ENCODE measurements at regions not wholly inside any gene's neighbourhood (a gene's known extent, or its start where the extent isn't known, plus 50 kb on each side); places are given as distances from the start of the nearest gene placed in this dataset.
"Not testable (repeated sequence)": the region's sequence is repeated elsewhere in the genome, so short reads cannot be mapped to it uniquely, and the experiment has no call there.

DNA sequence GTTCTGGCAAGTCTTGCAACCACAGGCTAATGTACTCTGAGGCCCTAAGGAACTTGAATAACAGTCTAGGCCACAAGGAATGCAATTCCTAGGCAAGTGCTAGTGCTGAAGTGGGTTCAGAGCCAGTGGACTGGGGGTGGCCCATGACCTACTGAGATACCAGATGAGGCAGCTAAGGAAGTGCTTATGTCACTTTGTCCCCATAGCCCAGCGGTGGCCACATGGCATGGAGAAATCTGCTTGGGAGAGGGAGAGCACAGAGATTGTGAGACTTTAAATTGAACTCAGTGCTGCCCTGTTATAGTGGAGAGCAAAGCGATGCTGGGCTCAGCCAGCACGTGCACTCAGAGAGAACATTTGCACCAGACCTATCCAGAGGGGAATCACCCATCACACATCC lies 629.5 kb downstream of the JRKL start:
- no peak for DNase-seq (ENCODE audit: low spot score)

- DNase-seq (ENCODE audit: low spot score), result no peak
Observed at GRCh38 chr11:97019754-97020153, 629.9 kb downstream of the JRKL start.

DNA sequence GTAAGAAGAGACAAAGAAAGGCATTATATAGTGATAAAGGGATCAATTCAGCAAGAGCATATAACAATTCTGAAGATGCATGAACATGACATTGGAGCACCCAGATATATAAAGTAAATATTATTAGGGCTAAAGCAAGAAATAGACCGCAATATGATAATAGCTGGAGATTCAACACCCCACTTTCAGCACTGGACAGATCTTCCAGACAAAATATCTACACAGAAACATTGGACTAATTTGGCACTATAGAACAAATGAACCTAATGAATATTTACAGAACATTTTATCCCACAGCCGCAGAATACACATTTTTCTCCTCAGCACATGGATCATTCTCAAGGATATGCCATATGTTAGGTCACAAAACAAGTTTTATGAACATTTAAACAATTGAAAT lies 633.1 kb downstream of the JRKL start:
- no peak for DNase-seq (ENCODE audit: low spot score)

DNA sequence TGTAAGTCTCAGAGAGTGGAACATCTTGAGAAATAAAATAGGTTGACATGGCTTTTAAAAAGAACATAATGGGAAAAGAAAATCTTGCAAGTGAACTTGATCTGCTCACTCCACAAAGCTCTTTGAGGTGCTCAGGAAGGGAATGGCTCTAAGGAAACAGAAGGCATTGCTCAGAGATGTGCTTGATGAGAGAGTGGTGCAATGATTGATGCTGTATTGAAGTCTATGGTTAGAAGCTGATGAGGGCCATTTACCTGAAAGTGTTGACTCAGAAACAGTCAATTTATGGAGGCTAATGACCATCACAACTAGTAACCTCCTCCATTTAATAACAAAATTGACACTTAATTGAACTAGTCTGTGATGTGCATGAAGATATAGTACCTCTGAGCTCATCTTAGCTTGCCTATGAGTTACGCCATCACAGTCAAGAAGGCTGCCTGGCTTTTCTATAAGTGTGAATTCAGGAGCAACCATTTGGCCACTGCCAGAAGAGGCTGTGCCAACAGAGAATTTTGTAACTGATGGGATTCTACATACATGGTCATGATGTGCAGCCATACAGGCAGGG lies 639.1 kb downstream of the JRKL start:
- DNase-seq (ENCODE audit: low spot score), result no peak

- no peak for DNase-seq (ENCODE audit: low spot score)
Observed at GRCh38 chr11:97033178-97033577, 643.4 kb downstream of the JRKL start.

- no peak for DNase-seq (ENCODE audit: low spot score)
Observed at GRCh38 chr11:97048481-97048880, 658.7 kb downstream of the JRKL start.

DNA sequence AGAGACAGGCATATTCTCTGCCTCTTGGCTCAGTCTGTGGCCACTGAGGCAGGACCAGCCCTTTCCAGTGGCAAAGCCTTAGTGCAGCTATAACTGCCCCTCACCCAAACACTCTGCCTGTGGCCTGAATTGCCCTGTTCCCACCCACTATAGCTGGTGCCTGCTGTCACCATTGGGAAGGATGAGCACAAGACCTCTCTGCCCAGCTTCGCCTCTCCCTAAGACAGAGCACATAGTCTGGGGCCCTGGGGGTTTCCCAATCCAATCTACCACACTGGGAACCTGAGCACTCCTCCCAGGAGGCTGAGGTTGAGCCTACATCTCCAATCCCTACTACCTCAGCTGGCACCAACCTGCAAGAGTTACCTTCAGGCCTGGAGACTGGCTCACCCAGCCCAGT lies 670.4 kb downstream of the JRKL start:
- no peak for DNase-seq (ENCODE audit: low spot score)

DNA sequence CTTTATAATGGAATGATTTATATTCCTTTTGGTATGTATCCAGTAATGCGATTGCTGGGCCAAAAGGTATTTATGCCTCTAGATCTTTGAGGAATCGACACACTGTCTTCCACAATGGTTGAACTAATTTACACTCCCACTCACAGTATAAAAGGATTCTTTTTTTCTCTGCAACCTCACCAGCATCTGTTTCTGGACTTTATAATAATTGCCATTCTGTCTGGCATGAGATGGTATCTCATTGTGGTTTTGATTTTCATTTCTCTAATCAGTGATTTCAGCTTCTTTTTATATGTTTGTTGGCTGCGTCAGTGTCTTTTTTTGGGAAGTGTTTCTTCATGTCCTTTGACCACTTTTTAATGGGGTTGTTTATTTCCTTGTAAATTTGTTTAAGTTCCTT lies 679.3 kb downstream of the JRKL start:
- no peak for DNase-seq (ENCODE audit: low spot score)

GRCh38 chr11:97072420-97072819 lies 682.6 kb downstream of the JRKL start:
- no peak for DNase-seq (ENCODE audit: low spot score)

DNA sequence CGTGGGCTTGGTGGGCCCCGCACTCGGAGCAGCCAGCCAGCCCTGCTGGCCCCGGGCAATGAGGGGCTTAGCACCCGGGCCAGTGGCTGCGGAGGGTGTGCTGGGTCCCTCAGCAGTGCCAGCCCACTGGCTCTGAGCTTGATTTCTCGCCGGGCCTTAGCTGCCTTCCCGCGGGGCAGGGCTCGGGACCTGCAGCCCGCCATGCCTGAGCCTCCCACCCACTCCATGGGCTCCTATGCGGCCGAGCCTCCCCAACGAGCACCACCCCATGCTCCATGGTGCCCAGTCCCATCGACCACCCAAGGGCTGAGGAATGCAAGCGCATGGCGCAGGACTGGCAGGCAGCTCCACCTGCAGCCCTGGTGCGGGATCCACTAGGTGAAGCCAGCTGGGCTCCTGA lies 686.9 kb downstream of the JRKL start:
- DNase-seq (ENCODE audit: low spot score), result not testable (repeated sequence)

DNA sequence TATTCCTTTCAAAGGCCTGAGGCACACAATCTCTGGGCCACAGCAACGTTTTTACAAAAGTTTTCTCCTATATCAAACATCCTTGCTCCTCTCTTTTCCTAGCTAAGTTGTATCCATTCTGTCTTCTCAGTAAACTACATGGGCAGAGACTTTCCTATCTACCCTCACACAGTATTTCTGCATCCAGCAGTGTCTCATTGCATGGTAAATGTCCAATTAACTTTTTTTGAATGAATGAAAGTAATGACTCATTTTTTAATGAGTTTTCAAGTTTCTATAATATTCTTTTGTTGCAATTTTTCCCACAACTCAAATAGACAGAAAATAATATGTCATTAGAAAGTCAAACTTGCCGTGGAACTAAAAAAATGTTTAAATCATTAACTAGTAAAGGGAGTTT lies 688.6 kb downstream of the JRKL start:
- DNase-seq (ENCODE audit: low spot score), result no peak

DNA sequence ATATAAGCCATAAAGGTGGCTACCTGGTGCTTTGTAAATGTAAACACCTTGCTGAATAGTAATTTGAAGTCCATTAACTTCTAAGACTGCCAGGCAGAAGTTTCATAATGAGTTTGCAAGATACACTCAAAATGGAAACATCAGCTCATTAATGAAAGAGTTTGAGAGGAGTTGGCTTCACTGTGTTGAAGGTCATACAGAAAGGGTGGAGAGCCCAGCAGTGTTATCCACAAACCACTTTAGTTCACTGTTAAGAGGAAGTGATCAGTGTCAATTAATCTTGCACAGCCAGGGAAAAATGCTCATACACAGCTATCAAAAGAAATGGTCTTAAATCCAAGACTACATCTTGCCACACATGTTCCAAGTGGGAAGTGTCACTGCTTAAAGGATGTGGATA lies 689.4 kb downstream of the JRKL start:
- DNase-seq (ENCODE audit: low spot score), result no peak

DNA sequence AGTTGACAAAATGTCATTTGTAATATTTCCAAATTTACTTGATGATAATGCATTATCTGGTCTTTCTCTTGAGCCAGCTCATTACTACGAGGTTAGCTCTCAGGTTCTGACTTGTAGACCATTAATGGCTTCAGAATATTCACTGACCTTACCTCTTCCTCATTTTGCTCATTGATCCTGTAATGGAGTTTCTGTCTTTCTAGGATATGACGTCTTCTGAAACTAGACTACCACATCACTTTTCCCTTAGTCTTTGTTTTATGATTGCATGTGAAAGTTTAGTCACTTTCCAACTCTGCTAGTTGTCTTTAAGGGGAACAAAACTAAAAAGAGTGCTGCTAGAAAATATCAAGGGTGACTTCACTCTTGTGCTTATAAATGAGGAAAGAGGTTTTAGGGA lies 697.6 kb downstream of the JRKL start:
- DNase-seq (ENCODE audit: low spot score), result no peak

- no peak for DNase-seq (ENCODE audit: low spot score)
Observed at GRCh38 chr11:97092823-97093222, 703.0 kb downstream of the JRKL start.

DNA sequence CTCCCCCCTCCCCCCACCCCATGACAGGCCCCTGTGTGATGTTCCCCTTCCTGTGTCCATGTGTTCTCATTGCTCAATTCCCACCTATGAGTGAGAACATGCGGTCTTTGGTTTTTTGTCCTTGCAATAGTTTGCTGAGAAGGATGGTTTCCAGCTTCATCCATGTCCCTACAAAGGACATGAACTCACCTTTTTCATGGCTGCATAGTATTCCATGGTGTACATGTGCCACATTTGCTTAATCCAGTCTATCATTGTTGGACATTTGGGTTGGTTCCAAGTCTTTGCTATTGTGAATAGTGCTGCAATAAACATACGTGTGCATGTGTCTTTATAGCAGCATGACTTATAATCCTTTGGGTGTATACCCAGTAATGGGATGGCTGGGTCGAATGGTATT lies 712.4 kb downstream of the JRKL start:
- DNase-seq (ENCODE audit: low spot score), result not testable (repeated sequence)

- DNase-seq (ENCODE audit: low spot score), result no peak
Observed at GRCh38 chr11:97107604-97108003, 717.8 kb downstream of the JRKL start.

DNA sequence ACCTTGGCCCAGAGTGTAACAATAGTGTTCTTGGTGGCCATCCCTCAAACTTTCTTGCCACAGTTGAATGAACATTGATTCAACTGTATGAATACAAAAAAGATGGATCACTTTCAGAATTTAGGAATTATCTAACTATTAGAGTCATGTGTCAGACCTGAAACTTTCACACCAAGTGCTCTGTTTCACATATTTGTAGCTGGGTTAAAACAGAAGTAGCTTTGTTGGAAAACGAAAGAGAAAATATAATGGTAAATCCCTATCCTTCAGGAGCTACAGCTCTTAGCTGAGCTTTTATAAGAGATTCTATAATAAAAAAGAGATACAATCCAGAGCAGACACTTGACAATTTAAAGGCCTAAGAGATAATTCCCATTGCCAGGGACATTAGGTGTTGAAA lies 719.3 kb downstream of the JRKL start:
- no peak for DNase-seq (ENCODE audit: low spot score)

GRCh38 chr11:97110376-97110775 lies 720.6 kb downstream of the JRKL start:
- no peak for DNase-seq (ENCODE audit: low spot score)

DNA sequence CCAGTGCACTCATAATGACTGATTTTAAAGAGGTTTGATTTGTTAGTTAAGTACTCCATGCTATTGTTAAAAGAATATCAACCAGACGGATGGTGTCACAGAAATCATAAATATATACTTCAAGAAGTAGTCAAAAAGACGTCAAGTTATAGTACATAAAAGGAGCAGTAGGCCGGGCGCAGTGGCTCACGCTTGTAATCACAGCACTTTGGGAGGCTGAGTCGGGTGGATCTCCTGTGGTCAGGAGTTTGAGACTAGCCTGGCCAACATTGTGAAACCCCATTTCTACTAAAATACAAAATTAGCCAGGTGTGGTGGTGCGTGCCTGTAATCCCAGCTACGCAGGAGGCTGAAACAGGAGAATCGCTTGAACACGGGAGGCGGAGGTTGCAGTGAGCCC lies 721.7 kb downstream of the JRKL start:
- DNase-seq (ENCODE audit: low spot score), result no peak

- DNase-seq (ENCODE audit: low spot score), result no peak
Observed at GRCh38 chr11:97118614-97119200, 728.9 kb downstream of the JRKL start.

DNA sequence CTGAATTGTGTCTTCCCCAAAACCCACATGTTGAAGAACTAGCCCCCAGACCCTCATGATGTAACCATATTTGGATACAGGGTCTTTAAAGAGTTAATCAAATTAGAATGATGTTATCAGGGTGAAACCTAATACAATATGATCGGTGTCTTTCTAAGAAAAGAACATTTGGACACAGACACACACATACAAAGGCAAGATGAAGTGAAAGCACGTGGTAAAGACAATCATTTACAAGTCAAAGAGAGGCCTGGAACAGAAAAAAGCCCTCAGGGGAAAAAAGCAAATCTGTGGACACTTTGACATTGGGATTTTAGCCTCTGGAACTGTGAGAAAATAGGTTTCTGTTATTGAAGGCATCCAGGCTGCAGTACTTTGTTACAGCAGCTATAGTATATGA lies 733.4 kb downstream of the JRKL start:
- DNase-seq (ENCODE audit: low spot score), result no peak

GRCh38 chr11:97136067-97136466 lies 746.3 kb downstream of the JRKL start:
- DNase-seq (ENCODE audit: low spot score), result no peak

- no peak for DNase-seq (ENCODE audit: low spot score)
Observed at GRCh38 chr11:97140885-97141494, 751.2 kb downstream of the JRKL start.

- no peak for DNase-seq (ENCODE audit: low spot score)
Observed at GRCh38 chr11:97143463-97143862, 753.6 kb downstream of the JRKL start.

All from CD4-positive, alpha-beta T cell treated with Interleukin-2 at 100 ng/mL for 4 hours (primary cell).